Lower leg skin (tissue), 4 donors: ENCODE measurements at regions not wholly inside any gene's neighbourhood (a gene's known extent, or its start where the extent isn't known, plus 50 kb on each side); places are given as distances from the start of the nearest gene placed in this dataset.

Source experiments
- DNase-seq, 2 donors: peaks; one replicate each; pipeline ENCODE4 v3.0.0-alpha.2; 2019; ENCODE audit warnings: low spot score in 2 of 2
- H3K4me3 ChIP-seq: fragments of 200-600 bp; sonication (generic); 2 replicates; pipeline ENCODE4 v1.5.1; 2017; ENCODE audit warnings: mild to moderate bottlenecking, low read depth; ENCODE audit not compliant: poor library complexity, severe bottlenecking
- CTCF ChIP-seq, 3 donors: fragments of 450-650 bp; IDR thresholded peaks; one replicate each; pipeline ENCODE4 v1.5.1; 2016; ENCODE audit warnings: antibody characterized with exemption in 3 of 3, mild to moderate bottlenecking in 3 of 3, moderate library complexity in 2 of 3
- POLR2A ChIP-seq, 2 donors: fragments of 450-650 bp; IDR thresholded peaks; one replicate each; pipeline ENCODE4 v1.6.1; 2016 to 2017; ENCODE audit warnings: antibody characterized with exemption in 2 of 2, mild to moderate bottlenecking in 1 of 2, moderate library complexity in 1 of 2
- WGBS, 2 donors: methylation state at CpG; one replicate each; pipeline ENCODE4 v1.1.5; 2018; 5-methylcytosine and 5-hydroxymethylcytosine counted together
- intact Hi-C: fragments of 100-400 bp; cut with DNase I; formaldehyde crosslinking; loops from one replicate; pipeline ENCODE4 v1.15.0; 2023; ENCODE audit warnings: low total_unique reads

- no peak overlapping the region for H3K4me3 ChIP-seq
- 50 to 57% methylated on average over 5 of the region's 5 CpGs for WGBS, 2 donors
- TF ChIP-seq POLR2A (IDR thresholded peaks at IDR 0.05) (no peak), CTCF (IDR thresholded peaks at IDR 0.05) (no peak)
- no peak for DNase-seq
- intact Hi-C loops: no loop called here
These were observed 64.3 kb upstream of the MYO10 start for GRCh38 chr5:17000291-17000939.

- WGBS, 2 donors: 79 to 85% methylated on average over 3 of the region's 3 CpGs
- DNase-seq: no peak
- intact Hi-C loops: no loop called here
- TF ChIP-seq CTCF (IDR thresholded peaks at IDR 0.05): no peak
- TF ChIP-seq POLR2A (IDR thresholded peaks at IDR 0.05): no peak
- H3K4me3 ChIP-seq: no peak overlapping the region
These were observed 65.3 kb upstream of the MYO10 start for GRCh38 chr5:17001428-17001827.

- intact Hi-C loops: no loop called here
- no peak for DNase-seq
- WGBS, 2 donors: 70 to 73% methylated on average over 13 of the region's 13 CpGs
- no peak overlapping the region for H3K4me3 ChIP-seq
- TF ChIP-seq POLR2A (IDR thresholded peaks at IDR 0.05) (no peak), CTCF (IDR thresholded peaks at IDR 0.05) (no peak)
These were observed 68.5 kb upstream of the MYO10 start for GRCh38 chr5:17004441-17005106.

- H3K4me3 ChIP-seq: no peak overlapping the region
- TF ChIP-seq POLR2A (IDR thresholded peaks at IDR 0.05): no peak
- no peak for TF ChIP-seq CTCF (IDR thresholded peaks at IDR 0.05)
- intact Hi-C loops: no loop called here
- DNase-seq: no peak
- 76 to 77% methylated on average over 10 of the region's 10 CpGs for WGBS, 2 donors
These were observed 69.2 kb upstream of the MYO10 start for GRCh38 chr5:17005107-17005828.

GRCh38 chr5:17012289-17012688 is 76.2 kb upstream of the MYO10 start:
- no peak for DNase-seq
- WGBS, 2 donors: 67 to 68% methylated on average over 3 of the region's 3 CpGs
- intact Hi-C loops: no loop called here
- no peak overlapping the region for H3K4me3 ChIP-seq
- TF ChIP-seq CTCF (IDR thresholded peaks at IDR 0.05) (no peak), POLR2A (IDR thresholded peaks at IDR 0.05) (no peak)
